H1 (cell line): ENCODE measurements at regions not wholly inside any gene's neighbourhood (a gene's known extent, or its start where the extent isn't known, plus 50 kb on each side); places are given as distances from the start of the nearest gene placed in this dataset.

ENCODE experiments used
- ASH2L ChIP-seq: fragments of 200-600, 300-600 bp; sonication (generic); IDR thresholded peaks from one replicate; pipeline ENCODE4 v1.7.1; 2017; ENCODE audit warnings: low read length
- KDM1A ChIP-seq: fragments of 200-600, 300-600 bp; sonication (generic); IDR thresholded peaks from 2 replicates; pipeline ENCODE4 v1.7.1; 2016; ENCODE audit warnings: mild to moderate bottlenecking, low read length, borderline replicate concordance

GRCh38 chr17:72183194-72183685 is 62.4 kb downstream of the SOX9 start (continued):
- no peak for TF ChIP-seq ASH2L
- TF ChIP-seq KDM1A, result no peak
